Activated T-helper 2 cell treated with anti-CD3 and anti-CD28 coated beads, Interferon-gamma antibody, Interleukin-2, Interleukin-4, amounts not matched to agents 10 μg/mL and 5 μg/mL and 100 μg/mL, durations not matched to agents 14 hours and 24 hours and 36 hours (primary cell): ENCODE measurements at regions not wholly inside any gene's neighbourhood (a gene's known extent, or its start where the extent isn't known, plus 50 kb on each side); places are given as distances from the start of the nearest gene placed in this dataset.

ENCODE experiments used
- DNase-seq: peaks from one replicate; pipeline ENCODE4 v3.0.0; 2021; ENCODE audit warnings: low spot score
- H3K27ac Mint-ChIP-seq: one replicate; pipeline ENCODE4 v1.8.0; 2021; ENCODE audit warnings: mixed read lengths
- H3K27me3 Mint-ChIP-seq: one replicate; pipeline ENCODE4 v1.8.0; 2021; ENCODE audit warnings: low read depth, mixed read lengths
- H3K36me3 Mint-ChIP-seq: one replicate; pipeline ENCODE4 v1.8.0; 2021; ENCODE audit warnings: low read depth, mixed read lengths
- H3K4me1 Mint-ChIP-seq: one replicate; pipeline ENCODE4 v1.8.0; 2021; ENCODE audit warnings: low read depth, mixed read lengths
- H3K4me3 Mint-ChIP-seq: one replicate; pipeline ENCODE4 v1.8.0; 2021; ENCODE audit warnings: low read depth, mild to moderate bottlenecking, moderate library complexity, mixed read lengths
- H3K9me3 Mint-ChIP-seq: one replicate; pipeline ENCODE4 v1.8.0; 2021; ENCODE audit warnings: mixed read lengths
- intact Hi-C: fragments of 100-400 bp; cut with micrococcal nuclease; formaldehyde crosslinking; loops from one replicate; pipeline ENCODE4 v1.15.1; 2023

GRCh38 chr1:194533641-194534040 lies 1347.2 kb upstream of the B3GALT2 start:
- Mint-ChIP-seq H3K4me1 (no peaks in the 10 kb centered on the region), H3K27ac (no peak overlapping the region), H3K9me3 (no peaks in the 10 kb centered on the region), H3K27me3 (no peaks in the 10 kb centered on the region), H3K36me3 (no peaks in the 10 kb centered on the region), H3K4me3 (no peak overlapping the region)
- intact Hi-C loops, result no loop called here
- no peak for DNase-seq

GRCh38 chr1:194517567-194517966 lies 1331.2 kb upstream of the B3GALT2 start:
- Mint-ChIP-seq H3K4me1 (no peaks in the 10 kb centered on the region), H3K27ac (no peak overlapping the region), H3K9me3 (no peaks in the 10 kb centered on the region), H3K36me3 (no peaks in the 10 kb centered on the region), H3K27me3 (no peaks in the 10 kb centered on the region), H3K4me3 (no peak overlapping the region)
- DNase-seq, result no peak
- intact Hi-C loops, result no loop called here

GRCh38 chr1:194515916-194516315 lies 1329.5 kb upstream of the B3GALT2 start:
- intact Hi-C loops, result no loop called here
- Mint-ChIP-seq H3K4me3 (no peak overlapping the region), H3K27ac (no peak overlapping the region), H3K9me3 (no peaks in the 10 kb centered on the region), H3K4me1 (no peaks in the 10 kb centered on the region), H3K27me3 (no peaks in the 10 kb centered on the region), H3K36me3 (no peaks in the 10 kb centered on the region)
- DNase-seq, result no peak

- Mint-ChIP-seq H3K27me3 (no peaks in the 10 kb centered on the region), H3K9me3 (peaks cover 4% of the 10 kb centered on the region), H3K27ac (no peak overlapping the region), H3K4me3 (no peak overlapping the region), H3K36me3 (no peaks in the 10 kb centered on the region), H3K4me1 (no peaks in the 10 kb centered on the region)
- intact Hi-C loops, result no loop called here
- no peak for DNase-seq
Measured at GRCh38 chr1:194512957-194513356, 1326.5 kb upstream of the B3GALT2 start.

GRCh38 chr1:194512345-194512744 lies 1325.9 kb upstream of the B3GALT2 start:
- intact Hi-C loops, result no loop called here
- H3K4me1 Mint-ChIP-seq, result no peaks in the 10 kb centered on the region
- no peaks in the 10 kb centered on the region for H3K36me3 Mint-ChIP-seq
- no peaks in the 10 kb centered on the region for H3K27me3 Mint-ChIP-seq
- no peak for DNase-seq
- H3K4me3 Mint-ChIP-seq, result no peak overlapping the region
- peaks cover 4% of the 10 kb centered on the region for H3K9me3 Mint-ChIP-seq
- no peak overlapping the region for H3K27ac Mint-ChIP-seq

DNA sequence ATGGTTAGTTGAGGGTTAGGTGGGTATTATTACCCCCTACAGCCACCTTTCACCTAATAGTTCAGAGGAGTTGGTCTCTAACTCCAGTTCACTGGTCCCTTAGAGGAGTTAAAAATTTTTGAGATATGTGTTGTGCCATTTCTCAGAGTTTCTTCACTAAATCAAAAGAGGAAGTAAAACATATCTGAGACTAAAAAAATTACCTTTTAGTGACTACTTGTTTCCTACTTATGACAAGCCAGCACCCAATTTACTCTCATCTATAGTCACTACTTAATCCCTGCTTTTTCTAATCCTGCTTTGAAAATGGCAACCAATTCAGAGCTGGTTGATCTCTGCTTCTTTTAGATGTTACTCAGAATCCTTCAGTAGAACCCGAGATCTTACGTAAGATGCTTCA lies 1316.8 kb upstream of the B3GALT2 start:
- no peak overlapping the region for H3K27ac Mint-ChIP-seq
- H3K36me3 Mint-ChIP-seq, result no peaks in the 10 kb centered on the region
- intact Hi-C loops, result no loop called here
- H3K27me3 Mint-ChIP-seq, result no peaks in the 10 kb centered on the region
- no peak overlapping the region for H3K4me3 Mint-ChIP-seq
- no peak for DNase-seq
- H3K4me1 Mint-ChIP-seq, result no peaks in the 10 kb centered on the region
- no peaks in the 10 kb centered on the region for H3K9me3 Mint-ChIP-seq

- Mint-ChIP-seq H3K36me3 (no peaks in the 10 kb centered on the region), H3K27me3 (no peaks in the 10 kb centered on the region), H3K4me3 (no peak overlapping the region), H3K9me3 (no peaks in the 10 kb centered on the region), H3K4me1 (no peaks in the 10 kb centered on the region), H3K27ac (no peak overlapping the region)
- intact Hi-C loops, result no loop called here
- no peak for DNase-seq
Measured at GRCh38 chr1:194495434-194495833, 1309.0 kb upstream of the B3GALT2 start.

- Mint-ChIP-seq H3K27me3 (no peaks in the 10 kb centered on the region), H3K9me3 (no peaks in the 10 kb centered on the region), H3K4me3 (no peak overlapping the region), H3K36me3 (no peaks in the 10 kb centered on the region), H3K27ac (no peak overlapping the region), H3K4me1 (no peaks in the 10 kb centered on the region)
- intact Hi-C loops, result no loop called here
- no peak for DNase-seq
Measured at GRCh38 chr1:194487172-194487571, 1300.8 kb upstream of the B3GALT2 start.

- intact Hi-C loops, result no loop called here
- no peaks in the 10 kb centered on the region for H3K4me1 Mint-ChIP-seq
- no peak for DNase-seq
- no peaks in the 10 kb centered on the region for H3K27me3 Mint-ChIP-seq
- H3K36me3 Mint-ChIP-seq, result no peaks in the 10 kb centered on the region
- H3K9me3 Mint-ChIP-seq, result no peaks in the 10 kb centered on the region
- no peak overlapping the region for H3K4me3 Mint-ChIP-seq
- H3K27ac Mint-ChIP-seq, result no peak overlapping the region
Measured at GRCh38 chr1:194485432-194485831, 1299.0 kb upstream of the B3GALT2 start.

DNA sequence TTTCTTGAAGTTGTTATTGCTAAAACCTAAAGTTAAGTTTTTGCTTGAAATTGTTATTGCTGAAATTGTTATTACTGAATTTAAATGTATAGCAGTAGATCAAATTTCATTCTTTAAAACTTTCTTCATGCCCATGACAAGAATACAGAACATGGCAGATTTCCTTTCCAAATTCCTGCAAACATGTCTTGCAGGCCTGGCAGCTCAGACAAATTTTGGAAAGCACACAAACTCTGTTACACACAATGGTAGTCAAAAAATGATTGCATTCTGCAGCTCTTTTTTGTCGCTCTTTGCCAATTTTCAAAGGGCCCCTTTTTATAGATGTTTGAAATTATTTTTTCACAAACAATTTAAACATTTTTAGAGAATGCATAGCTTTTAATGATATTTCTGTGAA lies 1292.3 kb upstream of the B3GALT2 start:
- DNase-seq, result no peak
- intact Hi-C loops, result no loop called here
- Mint-ChIP-seq H3K4me1 (no peaks in the 10 kb centered on the region), H3K27ac (no peak overlapping the region), H3K27me3 (no peaks in the 10 kb centered on the region), H3K36me3 (no peaks in the 10 kb centered on the region), H3K9me3 (no peaks in the 10 kb centered on the region), H3K4me3 (no peak overlapping the region)

DNA sequence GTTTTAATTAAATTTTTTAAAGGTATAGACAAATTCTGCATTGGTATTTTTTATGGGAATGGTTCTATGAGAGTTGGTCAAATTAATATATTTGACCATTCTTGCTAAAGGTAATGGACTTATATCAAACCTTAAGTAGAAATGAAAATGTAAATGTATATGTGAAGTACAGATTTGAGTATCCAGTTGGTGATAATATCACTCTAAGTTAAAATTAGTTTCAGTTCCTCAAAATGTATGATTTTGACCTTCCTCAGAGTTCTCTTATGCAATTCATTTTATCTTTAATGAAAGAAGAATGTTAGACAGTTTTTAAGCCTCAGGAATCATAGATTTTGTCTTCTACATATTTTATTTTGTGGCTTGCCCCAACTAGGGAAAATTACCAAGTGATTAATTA lies 1291.5 kb upstream of the B3GALT2 start:
- H3K4me3 Mint-ChIP-seq, result no peak overlapping the region
- H3K9me3 Mint-ChIP-seq, result no peaks in the 10 kb centered on the region
- no peaks in the 10 kb centered on the region for H3K36me3 Mint-ChIP-seq

GRCh38 chr1:194476872-194477271 lies 1290.5 kb upstream of the B3GALT2 start:
- H3K27me3 Mint-ChIP-seq, result no peaks in the 10 kb centered on the region
- H3K4me3 Mint-ChIP-seq, result no peak overlapping the region
- no peaks in the 10 kb centered on the region for H3K36me3 Mint-ChIP-seq
- no peaks in the 10 kb centered on the region for H3K9me3 Mint-ChIP-seq
- intact Hi-C loops, result no loop called here
- no peak for DNase-seq
- no peaks in the 10 kb centered on the region for H3K4me1 Mint-ChIP-seq
- H3K27ac Mint-ChIP-seq, result no peak overlapping the region

More for the DNA sequence above, 1291.5 kb upstream of the B3GALT2 start:
- intact Hi-C loops, result no loop called here
- H3K27me3 Mint-ChIP-seq, result no peaks in the 10 kb centered on the region
- H3K27ac Mint-ChIP-seq, result no peak overlapping the region
- no peaks in the 10 kb centered on the region for H3K4me1 Mint-ChIP-seq
- DNase-seq, result no peak

- H3K4me1 Mint-ChIP-seq, result no peaks in the 10 kb centered on the region
- no peak overlapping the region for H3K4me3 Mint-ChIP-seq
- H3K9me3 Mint-ChIP-seq, result no peaks in the 10 kb centered on the region
- intact Hi-C loops, result no loop called here
- no peaks in the 10 kb centered on the region for H3K36me3 Mint-ChIP-seq
- no peak for DNase-seq
- no peak overlapping the region for H3K27ac Mint-ChIP-seq
- no peaks in the 10 kb centered on the region for H3K27me3 Mint-ChIP-seq
Measured at GRCh38 chr1:194476351-194476750, 1289.9 kb upstream of the B3GALT2 start.

- H3K27ac Mint-ChIP-seq, result no peak overlapping the region
- DNase-seq, result no peak
- intact Hi-C loops, result no loop called here
- no peaks in the 10 kb centered on the region for H3K9me3 Mint-ChIP-seq
- no peaks in the 10 kb centered on the region for H3K4me1 Mint-ChIP-seq
- H3K36me3 Mint-ChIP-seq, result no peaks in the 10 kb centered on the region
- no peaks in the 10 kb centered on the region for H3K27me3 Mint-ChIP-seq
- H3K4me3 Mint-ChIP-seq, result no peak overlapping the region
Measured at GRCh38 chr1:194474701-194475100, 1288.3 kb upstream of the B3GALT2 start.
